Activated T-cell treated with anti-CD3 and anti-CD28 coated beads, Interleukin-2, amount 50 U/mL, for 72 hours (primary cell): ENCODE measurements at regions not wholly inside any gene's neighbourhood (a gene's known extent, or its start where the extent isn't known, plus 50 kb on each side); places are given as distances from the start of the nearest gene placed in this dataset.
"Not testable (repeated sequence)": the region's sequence is repeated elsewhere in the genome, so short reads cannot be mapped to it uniquely, and the experiment has no call there.

Experiments
- ATAC-seq, 2 donors: fragments of 150-1000 bp; cut with Tn5 transposase; replicated peaks in 1 of 2; 2 replicates each; pipeline ENCODE4 v1.10.0; 2021; ENCODE audit warnings: moderate library complexity in 2 of 2, mild to moderate bottlenecking in 1 of 2
- DNase-seq, 2 donors: peaks; one replicate each; pipeline ENCODE4 v3.0.0; 2021 to 2022; ENCODE audit warnings: mixed read lengths in 1 of 2
- H3K27ac Mint-ChIP-seq: one replicate; pipeline ENCODE4 v1.8.0; 2022; ENCODE audit warnings: mild to moderate bottlenecking, moderate library complexity, mixed read lengths
- H3K27me3 Mint-ChIP-seq: one replicate; pipeline ENCODE4 v1.8.0; 2022; ENCODE audit warnings: low read depth, mixed read lengths
- H3K36me3 Mint-ChIP-seq, 2 donors: one replicate each; pipeline ENCODE4 v1.8.0; 2022; ENCODE audit warnings: mixed read lengths in 2 of 2, mild to moderate bottlenecking in 1 of 2; ENCODE audit not compliant: insufficient read depth in 2 of 2
- H3K4me1 Mint-ChIP-seq: one replicate; pipeline ENCODE4 v1.8.0; 2022; ENCODE audit warnings: low read depth, mixed read lengths
- H3K4me3 Mint-ChIP-seq, 2 donors: one replicate each; pipeline ENCODE4 v1.8.0; 2022; ENCODE audit warnings: mild to moderate bottlenecking in 2 of 2, mixed read lengths in 2 of 2, moderate library complexity in 2 of 2
- H3K9me3 Mint-ChIP-seq, 2 donors: one replicate each; pipeline ENCODE4 v1.8.0; 2022; ENCODE audit warnings: mixed read lengths in 2 of 2

GRCh38 chr20:4465212-4465611 is 216.1 kb upstream of the ADRA1D start:
- Mint-ChIP-seq H3K4me1 (no peaks in the 10 kb centered on the region), H3K36me3 (no peaks in the 10 kb centered on the region), H3K9me3 (no peaks in the 10 kb centered on the region), H3K27me3 (peaks cover 20% of the 10 kb centered on the region), H3K27ac (no peak overlapping the region), H3K4me3 (no peak overlapping the region)
- ATAC-seq (no peak), DNase-seq (no peak)

GRCh38 chr20:4462801-4463200 is 213.7 kb upstream of the ADRA1D start:
- not testable (repeated sequence) for H3K36me3 Mint-ChIP-seq, H3K4me3 Mint-ChIP-seq, H3K4me1 Mint-ChIP-seq, ATAC-seq, H3K27ac Mint-ChIP-seq, H3K9me3 Mint-ChIP-seq, DNase-seq
- peaks cover 17% of the 10 kb centered on the region for H3K27me3 Mint-ChIP-seq

- H3K9me3 Mint-ChIP-seq, result no peaks in the 10 kb centered on the region
Observed at GRCh38 chr20:4459081-4459480, 210.0 kb upstream of the ADRA1D start.

GRCh38 chr20:4457566-4458543 is 208.8 kb upstream of the ADRA1D start:
- no peak for ATAC-seq
- DNase-seq, result no peak
- Mint-ChIP-seq H3K36me3 (no peaks in the 10 kb centered on the region), H3K9me3 (no peaks in the 10 kb centered on the region), H3K4me1 (no peaks in the 10 kb centered on the region), H3K4me3 (no peak overlapping the region), H3K27me3 (peaks cover 2% of the 10 kb centered on the region), H3K27ac (no peak overlapping the region)

More at GRCh38 chr20:4459081-4459480, 210.0 kb upstream of the ADRA1D start:
- Mint-ChIP-seq H3K27ac (no peak overlapping the region), H3K4me1 (no peaks in the 10 kb centered on the region), H3K27me3 (peaks cover 10% of the 10 kb centered on the region), H3K36me3 (no peaks in the 10 kb centered on the region), H3K4me3 (no peak overlapping the region)
- no peak for ATAC-seq
- no peak for DNase-seq

- Mint-ChIP-seq H3K36me3 (no peaks in the 10 kb centered on the region), H3K27ac (no peak overlapping the region), H3K4me1 (no peaks in the 10 kb centered on the region), H3K4me3 (no peak overlapping the region), H3K9me3 (no peaks in the 10 kb centered on the region), H3K27me3 (no peaks in the 10 kb centered on the region)
- DNase-seq (no peak), ATAC-seq (no peak)
Observed at GRCh38 chr20:4455996-4456395, 206.9 kb upstream of the ADRA1D start.

- Mint-ChIP-seq H3K27ac (no peak overlapping the region), H3K36me3 (no peaks in the 10 kb centered on the region), H3K27me3 (no peaks in the 10 kb centered on the region), H3K4me1 (no peaks in the 10 kb centered on the region), H3K4me3 (no peak overlapping the region), H3K9me3 (no peaks in the 10 kb centered on the region)
- ATAC-seq (no peak), DNase-seq (no peak)
Observed at GRCh38 chr20:4455301-4455701, 206.2 kb upstream of the ADRA1D start.

GRCh38 chr20:4454111-4454510 is 205.0 kb upstream of the ADRA1D start:
- Mint-ChIP-seq H3K27me3 (no peaks in the 10 kb centered on the region), H3K36me3 (no peaks in the 10 kb centered on the region), H3K27ac (no peak overlapping the region), H3K4me1 (no peaks in the 10 kb centered on the region), H3K9me3 (no peaks in the 10 kb centered on the region), H3K4me3 (no peak overlapping the region)
- DNase-seq (no peak), ATAC-seq (no peak)

GRCh38 chr20:4453359-4453758 is 204.3 kb upstream of the ADRA1D start:
- Mint-ChIP-seq H3K9me3 (no peaks in the 10 kb centered on the region), H3K36me3 (no peaks in the 10 kb centered on the region), H3K4me3 (no peak overlapping the region), H3K27ac (no peak overlapping the region), H3K4me1 (no peaks in the 10 kb centered on the region), H3K27me3 (no peaks in the 10 kb centered on the region)
- ATAC-seq (no peak), DNase-seq (no peak)

GRCh38 chr20:4451487-4452081 is 202.5 kb upstream of the ADRA1D start:
- DNase-seq (no peak), ATAC-seq (no peak)
- no peaks in the 10 kb centered on the region for H3K27me3 Mint-ChIP-seq
- no peaks in the 10 kb centered on the region for H3K36me3 Mint-ChIP-seq
- H3K9me3 Mint-ChIP-seq, result no peaks in the 10 kb centered on the region
- H3K4me1 Mint-ChIP-seq, result no peaks in the 10 kb centered on the region
- H3K4me3 Mint-ChIP-seq, result no peak overlapping the region
- H3K27ac Mint-ChIP-seq, result no peak overlapping the region

GRCh38 chr20:4449957-4450715 is 201.0 kb upstream of the ADRA1D start:
- Mint-ChIP-seq H3K9me3 (no peaks in the 10 kb centered on the region), H3K4me3 (no peak overlapping the region), H3K27me3 (no peaks in the 10 kb centered on the region), H3K36me3 (no peaks in the 10 kb centered on the region), H3K27ac (no peak overlapping the region), H3K4me1 (no peaks in the 10 kb centered on the region)
- no peak for ATAC-seq
- DNase-seq, result no peak

GRCh38 chr20:4445784-4446183 is 196.7 kb upstream of the ADRA1D start:
- Mint-ChIP-seq H3K27me3 (no peaks in the 10 kb centered on the region), H3K4me1 (no peaks in the 10 kb centered on the region)
- ATAC-seq, result no peak

GRCh38 chr20:4445331-4445730 is 196.2 kb upstream of the ADRA1D start:
- Mint-ChIP-seq H3K27me3 (no peaks in the 10 kb centered on the region), H3K9me3 (no peaks in the 10 kb centered on the region), H3K4me3 (no peak overlapping the region), H3K4me1 (no peaks in the 10 kb centered on the region), H3K27ac (no peak overlapping the region), H3K36me3 (no peaks in the 10 kb centered on the region)
- no peak for DNase-seq
- no peak for ATAC-seq

More at GRCh38 chr20:4445784-4446183, 196.7 kb upstream of the ADRA1D start:
- no peak for DNase-seq
- H3K4me3 Mint-ChIP-seq, result no peak overlapping the region
- H3K27ac Mint-ChIP-seq, result no peak overlapping the region
- H3K36me3 Mint-ChIP-seq, result no peaks in the 10 kb centered on the region
- H3K9me3 Mint-ChIP-seq, result no peaks in the 10 kb centered on the region

- Mint-ChIP-seq H3K36me3 (no peaks in the 10 kb centered on the region), H3K27me3 (no peaks in the 10 kb centered on the region), H3K4me1 (no peaks in the 10 kb centered on the region), H3K27ac (no peak overlapping the region), H3K9me3 (no peaks in the 10 kb centered on the region), H3K4me3 (no peak overlapping the region)
- ATAC-seq (no peak), DNase-seq (no peak)
Observed at GRCh38 chr20:4444404-4444803, 195.3 kb upstream of the ADRA1D start.
